Loucy (cell line): ENCODE measurements at regions not wholly inside any gene's neighbourhood (a gene's known extent, or its start where the extent isn't known, plus 50 kb on each side); places are given as distances from the start of the nearest gene placed in this dataset.

ENCODE experiments used
- CTCF ChIP-seq: fragments of 200-600 bp; sonication (generic); conservative IDR thresholded peaks from 2 replicates; pipeline ENCODE4 v1.5.1; 2014; ENCODE audit warnings: mild to moderate bottlenecking, antibody characterized with exemption, low read length
- EZH2phosphoT487 ChIP-seq: fragments of 200-600 bp; IDR thresholded peaks from 2 replicates; pipeline ENCODE4 v1.6.1; 2018; ENCODE audit warnings: antibody characterized with exemption, mild to moderate bottlenecking, moderate library complexity, borderline replicate concordance

- TF ChIP-seq CTCF, result no peak
- no peak for TF ChIP-seq EZH2phosphoT487
Measured at GRCh38 chr2:46848447-46848846, 67.2 kb downstream of the MCFD2 start.
